ENCODE measurements at regions not wholly inside any gene's neighbourhood (a gene's known extent, or its start where the extent isn't known, plus 50 kb on each side); places are given as distances from the start of the nearest gene placed in this dataset.

GRCh38 chr9:1771094-1771789 is 243.9 kb upstream of the SMARCA2 start:
- H3K9ac ChIP-seq: no peak overlapping the region
- H3K27ac ChIP-seq (ENCODE audit: low read depth in 2 of 2, low read length in 1 of 2): no peak overlapping the region
- H3K36me3 ChIP-seq (replicated peaks in 1 of 2; ENCODE audit: control insufficient read depth in 1 of 2, insufficient read depth in 2 of 2, low read length in 1 of 2): no peaks in the 10 kb centered on the region
- no peaks in the 10 kb centered on the region for H3K79me2 ChIP-seq (ENCODE audit: insufficient read depth)
- no peaks in the 10 kb centered on the region for H3K9me2 ChIP-seq
- TF ChIP-seq, protein P1, sequence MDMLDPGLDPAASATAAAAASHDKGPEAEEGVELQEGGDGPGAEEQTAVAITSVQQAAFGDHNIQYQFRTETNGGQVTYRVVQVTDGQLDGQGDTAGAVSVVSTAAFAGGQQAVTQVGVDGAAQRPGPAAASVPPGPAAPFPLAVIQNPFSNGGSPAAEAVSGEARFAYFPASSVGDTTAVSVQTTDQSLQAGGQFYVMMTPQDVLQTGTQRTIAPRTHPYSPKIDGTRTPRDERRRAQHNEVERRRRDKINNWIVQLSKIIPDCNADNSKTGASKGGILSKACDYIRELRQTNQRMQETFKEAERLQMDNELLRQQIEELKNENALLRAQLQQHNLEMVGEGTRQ (IDR thresholded peaks at IDR 0.05; ENCODE audit: borderline replicate concordance, low read depth, low read length): no peak
- no peak for TF ChIP-seq TAF1 (IDR thresholded peaks at IDR 0.05; ENCODE audit: borderline replicate concordance, low read depth, low read length)
- TF ChIP-seq, protein P2, sequence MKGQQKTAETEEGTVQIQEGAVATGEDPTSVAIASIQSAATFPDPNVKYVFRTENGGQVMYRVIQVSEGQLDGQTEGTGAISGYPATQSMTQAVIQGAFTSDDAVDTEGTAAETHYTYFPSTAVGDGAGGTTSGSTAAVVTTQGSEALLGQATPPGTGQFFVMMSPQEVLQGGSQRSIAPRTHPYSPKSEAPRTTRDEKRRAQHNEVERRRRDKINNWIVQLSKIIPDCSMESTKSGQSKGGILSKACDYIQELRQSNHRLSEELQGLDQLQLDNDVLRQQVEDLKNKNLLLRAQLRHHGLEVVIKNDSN (IDR thresholded peaks at IDR 0.05; ENCODE audit: borderline replicate concordance, low read depth): no peak
- no peak for TF ChIP-seq FOSL2 (IDR thresholded peaks at IDR 0.05; ENCODE audit: borderline replicate concordance, low read depth)
- no peak for TF ChIP-seq RAD21 (IDR thresholded peaks at IDR 0.05; ENCODE audit: low read length)
- TF ChIP-seq RCOR1 (IDR thresholded peaks at IDR 0.05; ENCODE audit: low read length): no peak
- TF ChIP-seq MEF2A (IDR thresholded peaks at IDR 0.05; ENCODE audit: borderline replicate concordance, low read depth): no peak
- TF ChIP-seq EZH2phosphoT487 (IDR thresholded peaks at IDR 0.05; ENCODE audit: borderline replicate concordance, low read depth): no peak
- no peak for TF ChIP-seq FOXJ3 (CRISPR knock-in tag; IDR thresholded peaks at IDR 0.05)
- no peak for TF ChIP-seq MXI1 (IDR thresholded peaks at IDR 0.05; ENCODE audit: low read depth, low read length)
- TF ChIP-seq ZBTB33 (IDR thresholded peaks at IDR 0.05; ENCODE audit: borderline replicate concordance, low read depth): no peak
- TF ChIP-seq SIN3A (IDR thresholded peaks at IDR 0.05; ENCODE audit: borderline replicate concordance, low read depth, low read length): no peak
- TF ChIP-seq TCF12 (IDR thresholded peaks at IDR 0.05): no peak
- no peak for TF ChIP-seq TEAD4 (IDR thresholded peaks at IDR 0.05; ENCODE audit: borderline replicate concordance, insufficient read depth)
- H3K9me3 ChIP-seq: no peaks in the 10 kb centered on the region
- H2AFZ ChIP-seq (ENCODE audit: low read depth): no peak overlapping the region
- no peak overlapping the region for H3K4me3 ChIP-seq (ENCODE audit: low read depth in 2 of 2, low read length in 1 of 2)
- H3K4me2 ChIP-seq: no peak overlapping the region
- no peaks in the 10 kb centered on the region; a peak in 1 of 4 replicates for H3K4me1 ChIP-seq (ENCODE audit: control insufficient read depth in 1 of 2, insufficient read depth in 2 of 2, low read depth in 1 of 2, low read length in 1 of 2)
- CTCF ChIA-PET: no interaction called here
- no peak for DNase-seq
- no peaks in the 10 kb centered on the region for H3K27me3 ChIP-seq (ENCODE audit: insufficient read depth)
- no peaks in the 10 kb centered on the region for H3F3A ChIP-seq (replicated peaks; ENCODE audit: insufficient read depth)
- H4K20me1 ChIP-seq (ENCODE audit: insufficient read depth): no peaks in the 10 kb centered on the region
- POLR2A ChIA-PET: no interaction called here
- WGBS (ENCODE audit: low lambda C conversion rate): 0% methylated on average over 2 of the region's 3 CpGs

DNA sequence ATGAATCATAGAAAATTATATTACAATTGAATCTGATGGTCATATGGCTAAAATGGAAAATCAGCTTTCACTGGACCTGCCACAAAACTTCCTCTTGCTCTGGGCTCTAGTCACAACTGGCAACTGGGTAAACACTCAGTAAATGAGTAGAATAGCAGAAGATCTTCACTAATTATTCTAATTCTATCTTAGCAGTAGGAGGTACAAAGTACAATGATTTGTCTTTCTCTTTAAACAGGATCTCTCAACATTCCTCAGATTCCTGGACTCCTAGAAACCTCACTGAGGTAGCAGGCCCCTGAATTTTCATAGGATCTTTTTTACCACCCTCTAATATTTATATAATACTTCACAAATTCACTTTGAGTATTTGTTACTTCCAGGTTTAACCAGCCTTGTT is 239.9 kb upstream of the SMARCA2 start:
- ChIA-PET POLR2A (no interaction called here), CTCF (no interaction called here)
- no peaks in the 10 kb centered on the region for H3K79me2 ChIP-seq (ENCODE audit: insufficient read depth)
- H3K4me3 ChIP-seq (ENCODE audit: low read depth in 2 of 2, low read length in 1 of 2): no peak overlapping the region
- H3K36me3 ChIP-seq (replicated peaks in 1 of 2; ENCODE audit: control insufficient read depth in 1 of 2, insufficient read depth in 2 of 2, low read length in 1 of 2): no peaks in the 10 kb centered on the region
- H3K9me2 ChIP-seq: no peaks in the 10 kb centered on the region
- no peaks in the 10 kb centered on the region for H3F3A ChIP-seq (replicated peaks; ENCODE audit: insufficient read depth)
- H3K4me1 ChIP-seq (ENCODE audit: control insufficient read depth in 1 of 2, insufficient read depth in 2 of 2, low read depth in 1 of 2, low read length in 1 of 2): no peaks in the 10 kb centered on the region
- DNase-seq: no peak
- no peaks in the 10 kb centered on the region for H3K9me3 ChIP-seq
- H3K4me2 ChIP-seq: no peak overlapping the region
- H3K27me3 ChIP-seq (ENCODE audit: insufficient read depth): no peaks in the 10 kb centered on the region
- no peak overlapping the region for H2AFZ ChIP-seq (ENCODE audit: low read depth)
- no peak overlapping the region for H3K27ac ChIP-seq (ENCODE audit: low read depth in 2 of 2, low read length in 1 of 2)
- H4K20me1 ChIP-seq (ENCODE audit: insufficient read depth): no peaks in the 10 kb centered on the region
- H3K9ac ChIP-seq: no peak overlapping the region
- TF ChIP-seq, protein P3, sequence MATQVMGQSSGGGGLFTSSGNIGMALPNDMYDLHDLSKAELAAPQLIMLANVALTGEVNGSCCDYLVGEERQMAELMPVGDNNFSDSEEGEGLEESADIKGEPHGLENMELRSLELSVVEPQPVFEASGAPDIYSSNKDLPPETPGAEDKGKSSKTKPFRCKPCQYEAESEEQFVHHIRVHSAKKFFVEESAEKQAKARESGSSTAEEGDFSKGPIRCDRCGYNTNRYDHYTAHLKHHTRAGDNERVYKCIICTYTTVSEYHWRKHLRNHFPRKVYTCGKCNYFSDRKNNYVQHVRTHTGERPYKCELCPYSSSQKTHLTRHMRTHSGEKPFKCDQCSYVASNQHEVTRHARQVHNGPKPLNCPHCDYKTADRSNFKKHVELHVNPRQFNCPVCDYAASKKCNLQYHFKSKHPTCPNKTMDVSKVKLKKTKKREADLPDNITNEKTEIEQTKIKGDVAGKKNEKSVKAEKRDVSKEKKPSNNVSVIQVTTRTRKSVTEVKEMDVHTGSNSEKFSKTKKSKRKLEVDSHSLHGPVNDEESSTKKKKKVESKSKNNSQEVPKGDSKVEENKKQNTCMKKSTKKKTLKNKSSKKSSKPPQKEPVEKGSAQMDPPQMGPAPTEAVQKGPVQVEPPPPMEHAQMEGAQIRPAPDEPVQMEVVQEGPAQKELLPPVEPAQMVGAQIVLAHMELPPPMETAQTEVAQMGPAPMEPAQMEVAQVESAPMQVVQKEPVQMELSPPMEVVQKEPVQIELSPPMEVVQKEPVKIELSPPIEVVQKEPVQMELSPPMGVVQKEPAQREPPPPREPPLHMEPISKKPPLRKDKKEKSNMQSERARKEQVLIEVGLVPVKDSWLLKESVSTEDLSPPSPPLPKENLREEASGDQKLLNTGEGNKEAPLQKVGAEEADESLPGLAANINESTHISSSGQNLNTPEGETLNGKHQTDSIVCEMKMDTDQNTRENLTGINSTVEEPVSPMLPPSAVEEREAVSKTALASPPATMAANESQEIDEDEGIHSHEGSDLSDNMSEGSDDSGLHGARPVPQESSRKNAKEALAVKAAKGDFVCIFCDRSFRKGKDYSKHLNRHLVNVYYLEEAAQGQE (IDR thresholded peaks at IDR 0.05; ENCODE audit: low read depth, low read length): no peak
- TF ChIP-seq GATA2 (CRISPR knock-in tag; IDR thresholded peaks at IDR 0.05) (no peak), EZH2phosphoT487 (IDR thresholded peaks at IDR 0.05; ENCODE audit: borderline replicate concordance, low read depth) (no peak), FOXJ3 (CRISPR knock-in tag; IDR thresholded peaks at IDR 0.05) (no peak)
- TF ChIP-seq, protein P1 (IDR thresholded peaks at IDR 0.05; ENCODE audit: borderline replicate concordance, low read depth, low read length): no peak
- TF ChIP-seq, protein P2 (IDR thresholded peaks at IDR 0.05; ENCODE audit: borderline replicate concordance, low read depth): no peak
